HEK293 (cell line): ENCODE measurements at regions not wholly inside any gene's neighbourhood (a gene's known extent, or its start where the extent isn't known, plus 50 kb on each side); places are given as distances from the start of the nearest gene placed in this dataset.

ENCODE experiments used
- CTCF ChIA-PET: fragments of 350-600 bp; formaldehyde crosslinking; extraction: SDS; loops from one replicate; lab custom pipeline; 2021; ENCODE audit warnings: antibody characterized with exemption; lab: Yijun Ruan, JAX
- POLR2A ChIA-PET: fragments of 300-600 bp; formaldehyde crosslinking; extraction: SDS; loops from one replicate; lab custom pipeline; 2020; ENCODE audit warnings: antibody characterized with exemption, inconsistent platforms; lab: Yijun Ruan, JAX
- H3K27ac ChIP-seq: fragments of 200-500 bp; sonication (Bioruptor generic); 2 replicates; pipeline ENCODE4 v1.5.1; 2014; ENCODE audit warnings: low read depth, low read length, control low read depth, inconsistent platforms; ENCODE audit errors: extremely low read depth
- H3K36me3 ChIP-seq, 2 experiments: fragments of 200-500 bp in 1 of 2; sonication (Bioruptor generic) in 1 of 2; 1 replicate in 1 of 2; 2 replicates in 1 of 2; pipeline ENCODE4 v1.5.1; 2014 to 2017; ENCODE audit warnings: inconsistent platforms in 2 of 2, low read length in 2 of 2; ENCODE audit not compliant: control insufficient read depth in 2 of 2, insufficient read depth in 1 of 2
- H3K4me1 ChIP-seq: fragments of 200-500 bp; sonication (Bioruptor generic); 2 replicates; pipeline ENCODE4 v1.5.1; 2014; ENCODE audit warnings: mild to moderate bottlenecking, low read length, inconsistent platforms; ENCODE audit not compliant: control insufficient read depth, insufficient read depth
- H3K4me3 ChIP-seq: 2 replicates; pipeline ENCODE4 v1.5.1; 2011; ENCODE audit warnings: low read depth, mild to moderate bottlenecking, control low read depth, low read length, moderate library complexity
- H3K9me3 ChIP-seq: fragments of 200-500 bp; sonication (Bioruptor generic); 2 replicates; pipeline ENCODE4 v1.5.1; 2014; ENCODE audit warnings: low read depth, low read length, inconsistent platforms; ENCODE audit not compliant: control insufficient read depth, insufficient read depth
- ZNF146 ChIP-seq: fragments of 450-650 bp; formaldehyde crosslinking; IDR thresholded peaks from 2 replicates; pipeline ENCODE4 v1.5.1; 2016; ENCODE audit warnings: missing biosample characterization, missing genetic modification characterization
- ZNF157 ChIP-seq: fragments of 450-650 bp; formaldehyde crosslinking; IDR thresholded peaks from 2 replicates; pipeline ENCODE4 v1.5.1; 2016; ENCODE audit warnings: missing biosample characterization, missing genetic modification characterization
- ZNF174 ChIP-seq: fragments of 450-650 bp; formaldehyde crosslinking; IDR thresholded peaks from 2 replicates; pipeline ENCODE4 v1.5.0; 2017; ENCODE audit warnings: missing biosample characterization, mild to moderate bottlenecking, missing genetic modification characterization
- ZNF214 ChIP-seq: fragments of 450-650 bp; formaldehyde crosslinking; IDR thresholded peaks from 2 replicates; pipeline ENCODE4 v1.5.1; 2017; ENCODE audit warnings: missing biosample characterization, mild to moderate bottlenecking, missing genetic modification characterization, borderline replicate concordance
- ZNF248 ChIP-seq: fragments of 450-650 bp; formaldehyde crosslinking; IDR thresholded peaks from 2 replicates; pipeline ENCODE4 v1.5.1; 2017; ENCODE audit warnings: missing biosample characterization, missing genetic modification characterization
- ZNF654 ChIP-seq: fragments of 450-650 bp; formaldehyde crosslinking; IDR thresholded peaks from 2 replicates; pipeline ENCODE4 v1.5.1; 2016; ENCODE audit warnings: low read depth, missing biosample characterization, missing genetic modification characterization
- ZNF777 ChIP-seq: fragments of 450-650 bp; formaldehyde crosslinking; IDR thresholded peaks from 2 replicates; pipeline ENCODE4 v1.5.1; 2017; ENCODE audit warnings: missing biosample characterization, missing genetic modification characterization, borderline replicate concordance
- ZNF792 ChIP-seq: fragments of 450-650 bp; formaldehyde crosslinking; IDR thresholded peaks from 2 replicates; pipeline ENCODE4 v1.5.1; 2016; ENCODE audit warnings: missing biosample characterization, missing genetic modification characterization
- ZXDB ChIP-seq: fragments of 450-650 bp; formaldehyde crosslinking; IDR thresholded peaks from 2 replicates; pipeline ENCODE4 v1.5.1; 2016; ENCODE audit warnings: missing biosample characterization, missing genetic modification characterization
- TF ChIP-seq, protein P1 (sequence below): fragments of 450-650 bp; formaldehyde crosslinking; IDR thresholded peaks from 2 replicates; pipeline ENCODE4 v1.5.1; 2016; ENCODE audit warnings: missing biosample characterization, missing genetic modification characterization
- TF ChIP-seq, protein P2 (sequence below): fragments of 450-650 bp; formaldehyde crosslinking; IDR thresholded peaks from 2 replicates; pipeline ENCODE4 v1.5.1; 2017; ENCODE audit warnings: missing biosample characterization, mild to moderate bottlenecking, missing genetic modification characterization, moderate library complexity
- TF ChIP-seq, protein P3 (sequence below): fragments of 450-650 bp; formaldehyde crosslinking; IDR thresholded peaks from 2 replicates; pipeline ENCODE4 v1.5.1; 2016; ENCODE audit warnings: missing biosample characterization, missing genetic modification characterization
- TF ChIP-seq, protein P4 (sequence below): fragments of 450-650 bp; formaldehyde crosslinking; IDR thresholded peaks from 2 replicates; pipeline ENCODE4 v1.5.1; 2016; ENCODE audit warnings: missing biosample characterization, missing genetic modification characterization
- TF ChIP-seq, protein P5 (sequence below): fragments of 450-650 bp; formaldehyde crosslinking; IDR thresholded peaks from 2 replicates; pipeline ENCODE4 v1.5.1; 2016; ENCODE audit warnings: missing biosample characterization, missing genetic modification characterization, borderline replicate concordance

DNA sequence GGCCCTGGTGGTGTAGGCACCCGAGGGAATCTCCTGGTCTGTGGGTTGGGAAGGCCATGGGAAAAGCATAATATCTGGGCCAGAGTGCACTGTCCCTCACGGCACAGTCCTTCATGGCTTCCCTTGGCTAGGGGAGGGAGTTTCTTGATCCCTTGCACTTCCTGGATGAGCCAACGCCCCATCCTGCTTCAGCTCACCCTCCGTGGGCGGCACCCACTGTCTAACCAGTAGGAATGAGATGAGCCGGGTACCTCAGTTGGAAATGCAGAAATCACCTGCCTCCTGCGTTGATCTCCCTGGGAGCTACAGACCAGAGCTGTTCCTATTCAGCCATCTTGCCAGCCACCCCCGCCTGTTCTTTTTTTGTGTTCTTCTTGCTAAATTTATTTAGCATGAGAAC lies 134.4 kb downstream of the LEPR start:
- Histone ChIP-seq H3K36me3 (no peaks in the 10 kb centered on the region), H3K4me3 (no peak overlapping the region), H3K9me3 (no peaks in the 10 kb centered on the region), H3K4me1 (no peaks in the 10 kb centered on the region), H3K27ac (no peak overlapping the region)
- TF ChIP-seq, protein P1, sequence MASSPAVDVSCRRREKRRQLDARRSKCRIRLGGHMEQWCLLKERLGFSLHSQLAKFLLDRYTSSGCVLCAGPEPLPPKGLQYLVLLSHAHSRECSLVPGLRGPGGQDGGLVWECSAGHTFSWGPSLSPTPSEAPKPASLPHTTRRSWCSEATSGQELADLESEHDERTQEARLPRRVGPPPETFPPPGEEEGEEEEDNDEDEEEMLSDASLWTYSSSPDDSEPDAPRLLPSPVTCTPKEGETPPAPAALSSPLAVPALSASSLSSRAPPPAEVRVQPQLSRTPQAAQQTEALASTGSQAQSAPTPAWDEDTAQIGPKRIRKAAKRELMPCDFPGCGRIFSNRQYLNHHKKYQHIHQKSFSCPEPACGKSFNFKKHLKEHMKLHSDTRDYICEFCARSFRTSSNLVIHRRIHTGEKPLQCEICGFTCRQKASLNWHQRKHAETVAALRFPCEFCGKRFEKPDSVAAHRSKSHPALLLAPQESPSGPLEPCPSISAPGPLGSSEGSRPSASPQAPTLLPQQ = no peak
- TF ChIP-seq ZNF654 (tag by site-specific recombination) (no peak), ZNF157 (tag by site-specific recombination) (no peak), ZNF146 (no peak), ZNF174 (no peak), ZNF248 (tag by site-specific recombination) (no peak), ZNF214 (no peak), ZNF777 (tag by site-specific recombination) (no peak), ZNF792 (tag by site-specific recombination) (no peak), ZXDB (tag by site-specific recombination) (no peak)
- TF ChIP-seq, protein P2, sequence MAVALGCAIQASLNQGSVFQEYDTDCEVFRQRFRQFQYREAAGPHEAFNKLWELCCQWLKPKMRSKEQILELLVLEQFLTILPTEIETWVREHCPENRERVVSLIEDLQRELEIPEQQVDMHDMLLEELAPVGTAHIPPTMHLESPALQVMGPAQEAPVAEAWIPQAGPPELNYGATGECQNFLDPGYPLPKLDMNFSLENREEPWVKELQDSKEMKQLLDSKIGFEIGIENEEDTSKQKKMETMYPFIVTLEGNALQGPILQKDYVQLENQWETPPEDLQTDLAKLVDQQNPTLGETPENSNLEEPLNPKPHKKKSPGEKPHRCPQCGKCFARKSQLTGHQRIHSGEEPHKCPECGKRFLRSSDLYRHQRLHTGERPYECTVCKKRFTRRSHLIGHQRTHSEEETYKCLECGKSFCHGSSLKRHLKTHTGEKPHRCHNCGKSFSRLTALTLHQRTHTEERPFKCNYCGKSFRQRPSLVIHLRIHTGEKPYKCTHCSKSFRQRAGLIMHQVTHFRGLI (tag by site-specific recombination) = no peak
- TF ChIP-seq, protein P3, sequence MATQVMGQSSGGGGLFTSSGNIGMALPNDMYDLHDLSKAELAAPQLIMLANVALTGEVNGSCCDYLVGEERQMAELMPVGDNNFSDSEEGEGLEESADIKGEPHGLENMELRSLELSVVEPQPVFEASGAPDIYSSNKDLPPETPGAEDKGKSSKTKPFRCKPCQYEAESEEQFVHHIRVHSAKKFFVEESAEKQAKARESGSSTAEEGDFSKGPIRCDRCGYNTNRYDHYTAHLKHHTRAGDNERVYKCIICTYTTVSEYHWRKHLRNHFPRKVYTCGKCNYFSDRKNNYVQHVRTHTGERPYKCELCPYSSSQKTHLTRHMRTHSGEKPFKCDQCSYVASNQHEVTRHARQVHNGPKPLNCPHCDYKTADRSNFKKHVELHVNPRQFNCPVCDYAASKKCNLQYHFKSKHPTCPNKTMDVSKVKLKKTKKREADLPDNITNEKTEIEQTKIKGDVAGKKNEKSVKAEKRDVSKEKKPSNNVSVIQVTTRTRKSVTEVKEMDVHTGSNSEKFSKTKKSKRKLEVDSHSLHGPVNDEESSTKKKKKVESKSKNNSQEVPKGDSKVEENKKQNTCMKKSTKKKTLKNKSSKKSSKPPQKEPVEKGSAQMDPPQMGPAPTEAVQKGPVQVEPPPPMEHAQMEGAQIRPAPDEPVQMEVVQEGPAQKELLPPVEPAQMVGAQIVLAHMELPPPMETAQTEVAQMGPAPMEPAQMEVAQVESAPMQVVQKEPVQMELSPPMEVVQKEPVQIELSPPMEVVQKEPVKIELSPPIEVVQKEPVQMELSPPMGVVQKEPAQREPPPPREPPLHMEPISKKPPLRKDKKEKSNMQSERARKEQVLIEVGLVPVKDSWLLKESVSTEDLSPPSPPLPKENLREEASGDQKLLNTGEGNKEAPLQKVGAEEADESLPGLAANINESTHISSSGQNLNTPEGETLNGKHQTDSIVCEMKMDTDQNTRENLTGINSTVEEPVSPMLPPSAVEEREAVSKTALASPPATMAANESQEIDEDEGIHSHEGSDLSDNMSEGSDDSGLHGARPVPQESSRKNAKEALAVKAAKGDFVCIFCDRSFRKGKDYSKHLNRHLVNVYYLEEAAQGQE (tag by site-specific recombination) = no peak
- TF ChIP-seq, protein P4, sequence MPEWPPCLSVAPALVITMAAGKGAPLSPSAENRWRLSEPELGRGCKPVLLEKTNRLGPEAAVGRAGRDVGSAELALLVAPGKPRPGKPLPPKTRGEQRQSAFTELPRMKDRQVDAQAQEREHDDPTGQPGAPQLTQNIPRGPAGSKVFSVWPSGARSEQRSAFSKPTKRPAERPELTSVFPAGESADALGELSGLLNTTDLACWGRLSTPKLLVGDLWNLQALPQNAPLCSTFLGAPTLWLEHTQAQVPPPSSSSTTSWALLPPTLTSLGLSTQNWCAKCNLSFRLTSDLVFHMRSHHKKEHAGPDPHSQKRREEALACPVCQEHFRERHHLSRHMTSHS (tag by site-specific recombination) = no peak
- TF ChIP-seq, protein P5, sequence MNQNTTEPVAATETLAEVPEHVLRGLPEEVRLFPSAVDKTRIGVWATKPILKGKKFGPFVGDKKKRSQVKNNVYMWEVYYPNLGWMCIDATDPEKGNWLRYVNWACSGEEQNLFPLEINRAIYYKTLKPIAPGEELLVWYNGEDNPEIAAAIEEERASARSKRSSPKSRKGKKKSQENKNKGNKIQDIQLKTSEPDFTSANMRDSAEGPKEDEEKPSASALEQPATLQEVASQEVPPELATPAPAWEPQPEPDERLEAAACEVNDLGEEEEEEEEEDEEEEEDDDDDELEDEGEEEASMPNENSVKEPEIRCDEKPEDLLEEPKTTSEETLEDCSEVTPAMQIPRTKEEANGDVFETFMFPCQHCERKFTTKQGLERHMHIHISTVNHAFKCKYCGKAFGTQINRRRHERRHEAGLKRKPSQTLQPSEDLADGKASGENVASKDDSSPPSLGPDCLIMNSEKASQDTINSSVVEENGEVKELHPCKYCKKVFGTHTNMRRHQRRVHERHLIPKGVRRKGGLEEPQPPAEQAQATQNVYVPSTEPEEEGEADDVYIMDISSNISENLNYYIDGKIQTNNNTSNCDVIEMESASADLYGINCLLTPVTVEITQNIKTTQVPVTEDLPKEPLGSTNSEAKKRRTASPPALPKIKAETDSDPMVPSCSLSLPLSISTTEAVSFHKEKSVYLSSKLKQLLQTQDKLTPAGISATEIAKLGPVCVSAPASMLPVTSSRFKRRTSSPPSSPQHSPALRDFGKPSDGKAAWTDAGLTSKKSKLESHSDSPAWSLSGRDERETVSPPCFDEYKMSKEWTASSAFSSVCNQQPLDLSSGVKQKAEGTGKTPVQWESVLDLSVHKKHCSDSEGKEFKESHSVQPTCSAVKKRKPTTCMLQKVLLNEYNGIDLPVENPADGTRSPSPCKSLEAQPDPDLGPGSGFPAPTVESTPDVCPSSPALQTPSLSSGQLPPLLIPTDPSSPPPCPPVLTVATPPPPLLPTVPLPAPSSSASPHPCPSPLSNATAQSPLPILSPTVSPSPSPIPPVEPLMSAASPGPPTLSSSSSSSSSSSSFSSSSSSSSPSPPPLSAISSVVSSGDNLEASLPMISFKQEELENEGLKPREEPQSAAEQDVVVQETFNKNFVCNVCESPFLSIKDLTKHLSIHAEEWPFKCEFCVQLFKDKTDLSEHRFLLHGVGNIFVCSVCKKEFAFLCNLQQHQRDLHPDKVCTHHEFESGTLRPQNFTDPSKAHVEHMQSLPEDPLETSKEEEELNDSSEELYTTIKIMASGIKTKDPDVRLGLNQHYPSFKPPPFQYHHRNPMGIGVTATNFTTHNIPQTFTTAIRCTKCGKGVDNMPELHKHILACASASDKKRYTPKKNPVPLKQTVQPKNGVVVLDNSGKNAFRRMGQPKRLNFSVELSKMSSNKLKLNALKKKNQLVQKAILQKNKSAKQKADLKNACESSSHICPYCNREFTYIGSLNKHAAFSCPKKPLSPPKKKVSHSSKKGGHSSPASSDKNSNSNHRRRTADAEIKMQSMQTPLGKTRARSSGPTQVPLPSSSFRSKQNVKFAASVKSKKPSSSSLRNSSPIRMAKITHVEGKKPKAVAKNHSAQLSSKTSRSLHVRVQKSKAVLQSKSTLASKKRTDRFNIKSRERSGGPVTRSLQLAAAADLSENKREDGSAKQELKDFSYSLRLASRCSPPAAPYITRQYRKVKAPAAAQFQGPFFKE (tag by site-specific recombination) = no peak
- ChIA-PET POLR2A (no interaction called here), CTCF (interaction anchor here (0.6 kb wide), 1 partner anchor 17 kb away, joined by 4 read pairs; no protein-coding TSS in a partner anchor)
